ENCODE measurements at regions not wholly inside any gene's neighbourhood (a gene's known extent, or its start where the extent isn't known, plus 50 kb on each side); places are given as distances from the start of the nearest gene placed in this dataset.

DNA sequence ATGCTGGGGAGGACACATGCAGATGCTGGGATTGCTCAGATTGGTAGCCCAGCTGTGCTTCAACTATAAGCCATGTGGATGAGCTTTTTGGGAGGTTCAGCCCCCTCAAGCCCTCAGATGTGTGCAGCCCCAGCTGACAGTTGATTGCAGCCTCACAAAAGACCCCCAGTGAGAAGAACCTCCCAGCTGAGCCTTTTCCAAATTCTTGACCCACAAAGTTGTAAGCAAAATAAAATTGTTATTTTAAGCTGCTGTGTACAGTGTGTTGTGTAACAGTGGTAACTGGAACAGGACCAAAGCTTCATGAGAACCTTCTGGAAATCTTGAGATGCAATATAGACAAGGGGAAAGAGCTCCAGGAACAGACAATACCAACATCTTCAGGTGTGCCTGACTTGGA is 156.8 kb upstream of the IRX3 start:
- no peak for DNase-seq

DNA sequence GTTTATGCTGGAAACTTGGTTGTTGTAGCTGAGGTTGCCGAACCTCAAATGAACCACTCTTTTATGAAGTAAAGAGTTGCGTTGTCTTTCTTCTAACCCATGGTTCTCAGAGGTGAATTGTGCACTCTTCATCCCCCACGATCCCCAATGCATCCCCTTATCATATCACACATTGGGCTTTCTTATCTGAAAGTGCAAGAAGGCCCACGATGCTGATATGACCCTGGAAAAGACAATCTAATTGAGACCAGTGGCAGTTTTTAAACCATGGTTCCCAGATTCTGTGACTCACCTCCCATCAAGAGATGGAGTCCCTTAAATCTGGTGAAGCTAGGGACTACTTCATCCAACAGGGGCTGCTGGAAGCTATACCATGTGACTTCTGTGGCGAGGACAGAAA is 156.3 kb upstream of the IRX3 start:
- DNase-seq: no peak

DNA sequence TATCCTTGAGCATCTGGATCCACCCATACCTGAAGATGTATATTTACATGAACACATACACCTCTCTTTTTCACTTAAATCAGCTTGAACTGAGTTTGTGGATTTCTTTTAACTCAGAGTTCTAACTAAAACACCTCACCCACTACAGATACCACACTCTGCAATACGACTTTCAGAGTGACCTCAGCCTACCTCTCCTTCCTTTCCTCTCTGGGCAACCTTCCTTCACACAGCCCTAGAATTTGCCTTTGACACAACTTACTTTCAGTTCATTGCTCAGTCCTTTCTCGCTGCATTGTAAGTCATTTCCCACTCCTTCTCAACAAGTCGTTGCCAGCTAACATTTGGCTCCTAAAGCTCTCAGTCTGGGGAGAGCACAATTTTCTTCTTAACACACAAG is 151.9 kb upstream of the IRX3 start:
- DNase-seq: no peak

DNA sequence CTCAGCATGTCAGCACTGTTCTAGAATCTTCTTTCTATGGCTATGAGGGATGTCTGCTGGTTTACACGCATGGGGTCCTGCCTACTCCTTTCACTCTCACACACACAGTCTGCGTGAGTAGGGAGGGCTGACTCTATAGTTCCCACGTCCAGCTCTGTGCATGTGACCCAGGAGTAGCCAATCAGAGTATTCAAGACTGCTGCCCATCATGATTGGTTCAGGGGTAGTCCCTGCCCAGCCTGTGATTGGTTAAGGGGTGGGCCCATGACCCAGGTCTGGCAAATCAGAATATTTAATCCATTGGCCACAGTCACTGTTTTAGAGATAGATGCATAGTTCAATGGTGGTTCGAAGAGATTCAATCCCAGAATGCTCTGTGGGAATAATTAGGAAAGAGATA is 151.3 kb upstream of the IRX3 start:
- no peak for DNase-seq

DNA sequence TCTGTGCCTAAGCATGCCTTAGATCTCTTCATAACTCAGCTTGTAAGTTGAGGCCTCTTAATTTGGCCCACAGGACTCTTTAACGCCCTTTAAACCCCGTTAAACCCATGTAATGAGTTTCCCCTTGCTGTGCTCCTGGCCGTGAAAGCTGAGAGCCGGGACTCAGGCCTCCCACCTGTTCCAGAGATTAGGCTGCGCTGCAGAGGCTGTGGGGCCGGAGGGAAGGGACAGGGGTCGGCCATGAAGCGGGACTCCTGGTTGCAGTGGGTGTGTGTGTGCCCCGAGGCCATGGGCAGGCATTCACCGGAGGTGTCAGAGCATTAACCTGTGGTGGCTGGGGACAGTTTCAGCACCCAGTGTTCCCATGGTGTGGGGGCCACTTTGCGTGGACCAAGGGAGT is 150.8 kb upstream of the IRX3 start:
- no peak for DNase-seq

DNA sequence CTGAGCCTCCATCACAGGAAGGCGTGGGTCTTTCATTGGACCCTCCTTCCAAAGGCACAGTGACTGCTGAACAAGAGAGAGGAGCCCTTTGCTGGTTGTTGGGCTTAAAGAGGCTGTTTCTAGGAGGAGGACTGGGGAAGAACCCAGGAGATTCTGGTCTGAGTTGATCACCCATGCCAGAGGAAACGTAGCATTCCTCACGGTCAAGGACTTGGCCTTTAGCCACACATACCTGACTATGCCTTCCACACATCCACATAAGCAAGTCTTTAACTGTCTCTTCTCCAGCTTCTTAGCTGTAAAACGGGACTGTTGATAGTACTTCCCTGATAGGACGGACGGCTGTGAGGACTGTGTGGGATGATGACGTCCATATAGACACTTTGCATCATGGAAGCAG is 149.8 kb upstream of the IRX3 start:
- no peak for DNase-seq

DNA sequence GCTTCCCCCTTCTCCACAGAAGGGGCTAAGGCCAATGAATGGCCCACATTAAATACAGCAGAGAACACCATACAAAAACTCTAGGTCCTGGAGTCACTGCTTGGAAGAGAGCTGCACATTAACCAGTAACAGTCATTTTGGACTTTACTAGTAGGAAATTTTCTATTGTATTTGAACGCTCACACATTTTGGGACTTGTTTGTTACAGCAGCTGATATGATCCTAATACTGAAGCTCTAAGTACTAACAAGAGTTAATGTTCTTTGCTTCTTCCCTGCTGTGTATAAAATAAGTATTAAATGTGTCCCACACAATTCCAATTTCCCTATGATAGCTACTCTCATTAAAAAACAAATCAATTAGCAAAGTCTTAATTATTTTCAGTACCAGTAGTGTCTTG is 148.3 kb upstream of the IRX3 start:
- DNase-seq: no peak

DNA sequence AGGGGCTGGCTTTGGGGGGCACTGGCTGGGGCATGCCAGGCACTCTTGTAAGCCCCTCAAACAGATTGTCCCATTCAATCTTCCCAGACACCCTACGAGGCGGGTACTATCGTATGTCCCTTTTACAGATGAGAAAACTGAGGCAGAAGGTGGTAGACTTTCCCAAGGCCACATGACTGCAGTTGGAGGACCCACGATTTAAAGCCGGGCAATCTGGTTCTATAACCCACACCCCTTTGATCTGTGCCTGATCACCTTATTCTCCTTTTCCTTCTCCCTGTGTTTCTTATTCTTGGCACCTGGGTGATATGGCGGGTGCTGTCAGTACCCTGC is 146.3 kb upstream of the IRX3 start:
- DNase-seq: no peak

DNA sequence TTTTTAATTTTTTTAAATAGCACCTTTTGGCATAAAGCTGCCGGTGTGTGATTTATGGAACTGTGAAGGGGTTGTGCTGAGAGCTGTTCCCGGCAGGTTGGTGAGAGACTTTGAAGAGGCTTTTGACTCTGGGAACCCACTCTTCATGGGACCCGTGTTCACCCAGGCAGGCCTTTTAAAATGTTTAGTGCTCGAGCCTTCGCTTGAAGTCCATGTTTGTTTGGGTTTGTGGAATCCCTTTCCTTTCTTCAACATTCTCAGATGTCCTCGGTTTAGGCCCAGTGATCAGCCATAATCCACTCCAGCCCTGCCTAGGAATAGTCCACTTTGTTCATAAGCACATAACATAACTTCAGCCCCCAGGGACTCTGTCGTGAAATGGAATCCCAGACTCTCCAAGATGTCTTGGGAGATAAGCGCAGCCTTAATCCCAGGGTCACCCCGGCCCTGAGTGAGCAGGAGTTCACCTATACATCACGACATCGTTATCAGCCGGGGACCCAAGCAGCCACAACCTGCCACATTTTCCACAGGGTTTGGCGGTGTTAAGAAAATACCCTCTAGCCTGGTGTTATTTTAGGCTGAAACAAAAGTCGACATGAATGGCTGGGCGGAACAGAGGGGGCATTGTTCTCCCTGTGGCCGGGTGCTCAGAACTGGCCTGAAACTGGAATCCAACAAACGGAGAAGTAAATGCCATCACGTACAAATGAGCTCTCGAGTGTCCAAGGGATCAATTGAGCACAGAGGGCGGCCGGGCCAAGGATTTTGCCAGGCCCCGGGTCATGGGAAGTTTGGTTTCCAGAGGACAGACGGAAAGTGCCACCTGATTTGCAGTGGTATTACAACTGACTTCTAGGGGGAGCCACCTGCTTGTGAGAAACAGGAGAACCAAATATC is 145.7 kb upstream of the IRX3 start:
- DNase-seq: no peak

DNA sequence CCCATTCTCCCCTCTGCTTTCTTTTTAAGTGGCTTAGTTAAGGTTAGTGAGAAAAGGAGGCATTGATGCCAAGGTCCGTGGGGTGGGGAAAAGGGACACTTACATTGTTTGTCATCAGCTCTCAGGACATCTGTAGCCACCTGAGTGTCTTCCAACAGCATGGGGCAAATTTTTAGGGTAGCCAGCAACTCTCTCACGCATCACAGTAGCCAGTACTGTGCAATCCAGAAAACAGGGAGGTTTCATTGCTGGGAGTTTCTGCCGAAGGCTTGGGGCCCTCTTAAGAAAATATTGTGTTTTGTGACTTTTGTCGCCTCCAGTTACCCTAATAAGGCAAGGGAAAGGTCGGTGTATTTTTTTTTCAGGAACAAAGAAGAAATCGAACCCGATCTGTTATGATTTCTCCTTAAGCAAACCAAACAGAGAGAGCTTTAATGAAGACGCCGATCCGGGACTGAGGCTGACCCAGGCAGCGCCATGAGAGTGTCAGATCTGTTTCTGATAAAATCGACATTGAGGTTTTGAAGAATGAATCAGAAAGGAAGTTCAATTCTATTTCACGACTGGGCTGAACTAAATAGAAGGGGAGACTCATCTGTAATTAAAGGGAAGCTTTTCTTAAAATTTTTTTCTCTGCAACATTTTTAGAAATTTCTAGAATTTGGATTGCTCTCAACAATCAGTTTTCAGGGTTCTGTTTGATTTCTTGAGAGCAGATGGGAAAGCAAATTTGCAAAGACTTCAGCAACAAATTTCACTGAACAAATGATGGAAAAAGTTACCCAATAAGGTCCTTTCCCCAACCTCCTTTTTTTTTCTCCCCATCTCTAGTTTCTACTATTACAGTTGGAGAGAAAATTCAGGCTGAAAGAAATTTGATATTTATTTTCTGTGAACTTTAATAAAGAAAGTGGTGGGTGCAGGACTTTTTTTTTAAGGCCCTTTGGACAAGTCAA is 144.7 kb upstream of the IRX3 start:
- DNase-seq: no peak

DNA sequence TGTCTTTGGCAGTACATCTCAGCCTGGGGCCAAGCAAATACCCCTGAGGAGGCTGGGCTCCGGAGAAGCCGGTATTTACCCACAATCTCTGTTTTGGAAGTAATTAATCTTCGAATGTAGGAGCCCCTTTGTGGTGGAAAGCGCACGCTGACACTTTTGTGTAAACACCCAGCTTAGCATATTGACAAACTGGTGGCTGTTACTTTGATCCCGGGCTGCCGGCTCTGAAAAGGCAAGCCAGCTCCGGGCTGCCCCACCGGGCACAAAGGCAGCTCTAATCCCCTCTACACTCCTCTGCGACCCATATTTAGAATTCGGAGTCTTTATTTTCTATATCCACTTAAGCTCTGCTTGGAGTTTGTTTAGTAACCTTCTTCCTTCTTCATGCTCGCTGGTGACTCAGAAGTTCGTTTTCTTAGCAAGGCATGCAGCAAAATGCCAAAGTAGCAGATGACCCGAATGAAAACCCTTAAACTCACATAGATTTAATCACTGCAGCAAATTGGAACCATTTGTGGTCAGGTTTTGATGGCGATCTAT is 144.0 kb upstream of the IRX3 start:
- no peak for DNase-seq

DNA sequence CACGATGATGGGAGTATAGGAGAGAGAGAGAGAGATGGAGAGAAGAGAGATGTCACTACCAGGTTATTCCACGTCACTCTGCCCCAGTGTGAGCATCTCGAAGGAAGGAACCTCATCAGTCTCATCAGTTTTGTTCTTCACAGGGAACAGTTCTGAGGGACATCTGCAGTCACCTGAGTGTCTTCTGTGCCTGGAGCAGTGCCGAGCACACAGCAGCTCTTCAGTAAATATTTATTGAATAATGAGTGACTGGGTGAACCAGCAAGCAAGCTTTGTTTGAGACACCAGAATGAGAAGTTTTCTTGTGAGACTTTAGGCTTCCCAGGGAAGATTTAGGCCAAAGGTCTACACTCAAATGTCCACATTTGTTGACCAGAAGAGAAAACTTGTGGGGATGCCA is 142.4 kb upstream of the IRX3 start:
- DNase-seq: no peak

DNA sequence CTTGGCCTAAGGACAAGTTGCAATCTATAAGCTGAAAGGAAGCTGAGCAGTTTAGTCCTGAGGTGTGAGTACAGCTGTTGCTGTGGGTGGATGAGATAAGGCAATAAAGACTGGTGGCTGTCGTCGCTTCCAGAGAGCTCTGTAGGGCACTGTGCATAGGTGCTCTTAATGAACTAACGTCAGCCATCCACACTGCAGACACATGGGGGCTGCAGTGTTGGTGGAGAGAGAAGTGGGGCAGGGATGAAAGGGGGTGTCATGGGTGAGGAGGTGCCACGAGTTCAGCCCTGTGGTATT is 139.9 kb upstream of the IRX3 start:
- DNase-seq: no peak

DNA sequence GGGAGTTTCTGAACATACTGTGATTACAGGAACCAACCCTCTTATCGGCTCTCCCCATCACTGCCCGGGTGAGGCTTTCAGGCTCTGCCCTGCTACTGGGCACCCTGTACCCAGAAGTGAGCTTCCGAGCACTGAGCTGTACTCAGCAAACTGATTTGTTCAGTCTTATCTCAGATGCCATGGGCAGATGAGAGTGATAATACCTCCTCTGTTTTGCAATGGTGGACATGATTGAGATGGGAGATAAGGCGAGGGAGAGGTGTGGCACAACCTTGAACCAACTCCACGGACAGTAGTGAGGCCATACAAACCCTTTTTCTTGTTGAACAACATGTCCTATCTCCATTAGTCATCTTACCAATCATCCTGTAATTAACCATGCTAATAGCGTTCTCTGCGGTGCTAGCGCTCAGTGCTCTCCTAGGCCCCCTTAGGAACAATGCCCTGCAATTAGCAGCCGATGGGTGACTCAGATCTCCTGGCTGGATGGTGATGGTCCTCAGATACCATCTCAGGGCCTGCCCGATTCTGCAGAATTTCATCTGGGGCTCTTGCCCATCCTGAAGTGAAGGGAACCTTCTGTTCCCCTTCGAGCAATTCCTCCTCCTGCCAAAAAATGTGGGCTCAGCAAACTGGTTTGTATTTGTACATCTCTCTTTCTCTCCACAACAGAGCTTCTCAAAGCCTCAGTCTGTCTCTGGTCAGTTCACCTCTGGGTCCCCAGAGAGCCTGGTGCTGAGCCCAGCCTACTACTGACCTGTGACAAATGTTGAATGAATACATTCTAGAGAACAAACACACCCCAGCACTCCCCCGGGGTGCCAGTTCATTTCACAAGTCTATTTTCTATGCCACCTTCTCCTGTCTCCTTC is 139.3 kb upstream of the IRX3 start:
- no peak for DNase-seq

DNA sequence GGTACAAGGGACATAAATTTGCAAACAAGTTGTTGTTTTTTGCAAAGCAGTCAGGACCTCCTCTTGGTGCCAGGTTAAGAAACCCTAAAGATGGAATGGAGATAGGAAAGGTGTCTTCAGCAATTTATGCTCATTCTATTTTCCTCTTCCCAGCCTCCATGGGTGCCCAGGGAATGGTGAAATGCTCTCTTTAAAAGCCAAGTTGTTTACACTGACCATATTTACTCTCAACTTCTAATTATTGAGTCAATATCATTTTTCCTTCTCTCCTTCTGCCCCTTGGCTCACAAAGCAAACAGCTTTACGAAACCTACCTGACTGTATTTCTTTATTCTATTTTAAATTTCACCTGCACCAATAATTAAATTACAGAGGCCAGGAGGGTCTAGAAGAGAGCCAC is 138.5 kb upstream of the IRX3 start:
- no peak for DNase-seq

DNA sequence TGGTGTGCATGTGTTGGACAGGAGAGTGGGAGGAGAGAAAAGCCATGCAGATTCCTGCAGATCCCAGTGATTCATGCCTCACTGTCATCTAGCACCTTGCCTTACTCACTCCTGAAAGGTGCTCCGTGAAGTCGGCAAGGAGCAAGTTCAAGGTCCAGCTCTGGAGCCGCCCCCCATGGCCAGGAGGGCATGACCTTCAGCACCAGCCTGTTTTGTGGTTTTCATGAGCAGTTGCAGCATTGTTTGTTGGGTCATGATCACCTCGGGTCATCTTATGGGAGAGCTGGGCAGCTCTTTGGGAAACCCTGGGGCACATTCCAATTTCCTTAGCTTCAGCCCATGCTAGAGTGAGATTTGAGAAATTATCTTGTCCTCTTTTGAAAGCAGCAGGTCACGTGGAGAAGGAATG is 137.5 kb upstream of the IRX3 start:
- no peak for DNase-seq

DNA sequence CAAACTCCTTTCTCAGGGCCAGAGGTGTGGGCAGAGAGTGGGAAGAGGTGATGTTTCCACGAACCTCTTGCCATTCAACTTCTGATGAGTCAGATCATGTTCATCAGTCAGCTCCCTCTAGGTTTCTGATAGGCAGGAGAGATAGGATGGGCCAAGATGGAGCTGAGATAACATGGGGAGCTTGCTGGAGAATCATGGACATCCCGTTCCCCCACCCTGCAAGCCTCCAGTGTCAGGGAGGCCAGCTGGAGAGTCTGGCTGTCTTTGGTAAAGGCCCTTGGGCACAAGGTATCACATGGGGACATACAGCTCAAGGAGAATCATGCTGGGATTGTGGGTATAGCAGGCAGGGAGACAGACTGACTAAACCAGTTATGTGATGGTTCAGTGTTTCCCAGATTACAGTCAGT is 136.0 kb upstream of the IRX3 start:
- DNase-seq: no peak

DNA sequence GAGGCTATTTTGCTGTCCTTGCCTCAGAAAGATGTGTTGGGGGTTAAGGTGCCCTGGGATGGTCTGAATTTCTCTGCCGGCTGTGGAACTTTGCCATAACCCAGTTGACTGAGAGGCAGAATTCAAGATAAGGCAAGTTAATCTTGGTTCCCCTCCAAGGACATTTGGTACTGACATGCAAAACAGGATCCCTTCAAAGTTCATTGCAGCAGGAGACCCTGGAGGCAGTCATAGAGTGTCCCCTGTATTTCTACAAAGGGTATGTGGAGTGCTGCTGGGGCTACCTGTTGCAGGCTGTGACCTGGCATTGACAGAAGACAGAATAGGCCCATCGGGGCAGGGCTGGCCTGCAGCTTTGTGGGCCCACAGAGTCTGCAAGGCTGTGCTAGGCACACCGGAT is 135.6 kb upstream of the IRX3 start:
- no peak for DNase-seq

DNA sequence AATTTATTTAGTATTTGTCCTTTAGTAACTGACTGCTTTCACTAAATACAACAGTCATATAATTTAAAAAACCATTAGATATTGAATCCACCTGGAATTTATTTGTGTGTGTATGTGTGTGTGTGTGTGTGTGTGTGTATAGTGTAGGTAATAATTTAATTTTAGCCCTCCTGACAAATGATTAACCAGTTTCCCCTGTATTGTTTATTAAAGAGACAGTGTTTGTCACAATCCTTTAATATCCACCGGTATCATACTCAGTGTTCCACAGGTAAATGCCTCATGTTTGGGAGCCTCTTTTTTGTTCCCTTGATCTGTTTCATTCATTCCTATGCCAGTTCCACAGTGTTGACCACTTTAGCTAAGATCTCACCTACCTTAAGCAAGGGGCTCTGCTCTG is 134.6 kb upstream of the IRX3 start:
- no peak for DNase-seq

DNA sequence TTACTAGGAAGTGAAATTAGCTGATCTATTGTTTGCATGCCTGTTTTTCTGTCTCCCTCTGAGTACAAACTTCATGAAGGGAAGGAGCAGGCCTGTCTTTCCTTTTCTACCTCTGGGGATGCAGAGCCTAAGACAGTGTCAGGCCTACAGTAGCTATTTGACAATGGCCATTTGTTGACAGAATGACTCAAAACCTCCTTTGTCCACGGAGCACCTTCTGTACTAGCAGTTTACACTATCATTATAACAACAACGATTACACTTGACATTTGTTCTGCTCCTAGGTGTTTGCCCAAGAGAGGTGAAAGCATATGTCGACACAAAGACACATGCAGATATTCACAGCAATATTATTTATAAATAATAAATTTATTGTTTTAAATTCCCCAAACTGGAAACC is 132.3 kb upstream of the IRX3 start:
- DNase-seq: no peak

DNA sequence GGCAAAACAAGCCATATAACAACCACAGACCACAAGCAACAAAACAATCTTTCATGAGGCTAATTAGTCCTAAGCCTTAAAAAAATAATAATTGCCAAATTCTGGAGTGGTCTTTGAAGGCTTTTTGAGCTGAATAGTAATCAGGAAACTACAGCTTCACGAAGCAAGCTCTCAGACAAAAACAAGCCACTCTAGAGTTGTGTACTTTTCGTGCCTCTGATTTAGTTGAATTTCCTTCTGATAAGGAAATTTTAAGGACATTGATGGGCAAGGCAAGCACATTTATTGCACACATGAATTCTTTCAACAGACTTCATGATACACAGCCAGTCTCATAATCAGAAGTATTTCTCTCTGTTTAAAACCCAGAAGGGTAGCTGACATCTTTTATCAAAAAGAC is 130.8 kb upstream of the IRX3 start:
- DNase-seq: no peak

DNA sequence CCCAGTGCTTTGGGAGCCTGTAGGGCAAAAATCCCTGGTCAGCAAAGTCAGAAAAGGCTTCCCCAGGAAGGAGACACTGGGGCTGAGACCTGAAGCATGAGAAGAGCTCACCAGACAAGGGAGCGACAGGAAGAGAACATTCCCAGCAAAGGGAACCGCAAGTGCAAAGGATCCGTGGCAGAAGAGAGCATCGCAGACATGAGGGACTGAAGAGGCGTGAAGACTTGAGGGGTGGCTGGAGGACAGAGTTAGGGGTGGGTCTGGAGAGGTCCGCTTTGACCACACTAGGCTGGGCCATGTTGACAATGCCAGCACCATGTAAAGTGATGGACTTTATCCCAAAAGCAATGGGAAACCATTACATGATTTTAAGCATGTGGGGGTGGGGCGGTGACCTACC is 128.1 kb upstream of the IRX3 start:
- no peak for DNase-seq

All from renal pelvis (tissue), 1 donor.